Tibial nerve (tissue), 4 donors: ENCODE measurements at regions not wholly inside any gene's neighbourhood (a gene's known extent, or its start where the extent isn't known, plus 50 kb on each side); places are given as distances from the start of the nearest gene placed in this dataset.

Source experiments
- CTCF ChIP-seq, 5 experiments: fragments of 200-600 bp in 3 of 5; fragments of 450-650 bp in 2 of 5; sonication (generic) in 3 of 5; IDR thresholded peaks; one replicate each; pipeline ENCODE4 v1.5.1; 2016 to 2019; ENCODE audit warnings: antibody characterized with exemption in 5 of 5, mild to moderate bottlenecking in 3 of 5, moderate library complexity in 2 of 5
- EP300 ChIP-seq, 2 donors: sonication (generic); formaldehyde crosslinking; IDR thresholded peaks; one replicate each; pipeline ENCODE4 v1.6.1; 2017; ENCODE audit warnings: antibody characterized with exemption in 2 of 2, mild to moderate bottlenecking in 1 of 2
- POLR2A ChIP-seq, 2 donors: fragments of 450-650 bp; IDR thresholded peaks; one replicate each; pipeline ENCODE4 v1.6.1; 2017; ENCODE audit warnings: antibody characterized with exemption in 2 of 2, mild to moderate bottlenecking in 2 of 2, moderate library complexity in 2 of 2

- TF ChIP-seq CTCF (IDR thresholded peaks at IDR 0.05) (no peak), EP300 (IDR thresholded peaks at IDR 0.05) (no peak), POLR2A (IDR thresholded peaks at IDR 0.05) (no peak)
Observed at GRCh38 chr5:42059291-42059690, 134.2 kb downstream of the FBXO4 start.
